GM21528 (cell line): ENCODE measurements at regions not wholly inside any gene's neighbourhood (a gene's known extent, or its start where the extent isn't known, plus 50 kb on each side); places are given as distances from the start of the nearest gene placed in this dataset.

Experiments used
- ATAC-seq: cut with Tn5 transposase; IDR thresholded peaks from one replicate; pipeline ENCODE4 v1.9.1; 2021; ENCODE audit warnings: mild to moderate bottlenecking, moderate library complexity; ENCODE audit not compliant: unreplicated experiment, low FRiP score

DNA sequence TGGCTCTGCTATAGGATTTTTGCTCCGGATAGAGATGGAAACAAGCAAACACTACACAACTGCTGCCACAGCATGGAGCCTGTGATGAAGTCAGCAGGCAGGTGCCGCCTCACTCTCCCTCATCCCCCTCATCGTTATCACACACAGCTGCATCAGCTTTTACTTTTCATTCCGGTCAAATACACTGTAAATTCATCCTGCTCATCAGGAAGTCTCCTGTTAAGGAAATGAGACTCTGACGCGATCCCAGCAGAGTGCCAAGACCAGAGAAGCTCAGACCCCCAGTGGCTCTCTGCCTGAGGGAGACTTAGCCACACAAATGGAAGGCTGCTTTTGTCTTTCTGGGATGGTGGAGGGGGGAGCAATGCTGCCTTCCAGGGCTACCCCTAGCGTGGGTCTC lies 270.2 kb downstream of the ELAVL2 start:
- no peak for ATAC-seq

DNA sequence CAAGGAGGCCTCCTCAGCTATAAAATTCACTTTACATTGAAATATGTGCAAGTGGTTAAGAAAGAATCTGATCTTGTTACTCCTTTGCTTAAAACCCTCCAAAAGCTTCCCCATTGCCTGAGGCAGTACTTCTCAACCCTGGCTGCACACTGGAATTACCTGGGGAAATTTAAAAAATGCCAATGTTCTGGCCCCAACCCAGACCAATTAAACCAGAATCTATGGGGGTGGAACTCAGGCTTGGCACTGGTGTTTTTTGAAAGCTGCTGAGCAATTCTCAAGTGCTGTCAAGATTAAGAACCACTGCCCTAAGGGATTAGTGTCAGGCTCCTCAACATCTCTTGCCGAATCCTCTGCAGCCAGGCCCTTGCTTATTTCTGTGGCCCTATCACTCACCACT lies 269.6 kb downstream of the ELAVL2 start:
- no peak for ATAC-seq

DNA sequence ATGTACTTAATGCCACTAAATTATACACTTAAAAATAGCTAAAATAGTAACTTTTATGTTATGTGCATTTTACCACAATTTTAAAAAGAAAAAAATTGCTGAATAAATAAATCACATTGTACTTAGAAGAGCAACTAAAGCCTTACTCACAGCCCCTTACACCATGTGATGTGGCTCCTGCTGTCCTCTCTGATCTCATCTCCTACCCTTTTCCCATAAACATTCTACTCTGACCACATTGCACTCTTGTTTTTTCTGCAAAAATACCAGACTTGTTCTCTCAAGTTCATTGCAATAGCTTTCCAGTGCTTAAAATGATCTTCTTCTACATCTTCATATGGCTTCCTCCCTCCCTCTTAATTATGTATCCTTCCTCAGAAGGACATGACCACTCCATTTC lies 268.4 kb downstream of the ELAVL2 start:
- no peak for ATAC-seq

DNA sequence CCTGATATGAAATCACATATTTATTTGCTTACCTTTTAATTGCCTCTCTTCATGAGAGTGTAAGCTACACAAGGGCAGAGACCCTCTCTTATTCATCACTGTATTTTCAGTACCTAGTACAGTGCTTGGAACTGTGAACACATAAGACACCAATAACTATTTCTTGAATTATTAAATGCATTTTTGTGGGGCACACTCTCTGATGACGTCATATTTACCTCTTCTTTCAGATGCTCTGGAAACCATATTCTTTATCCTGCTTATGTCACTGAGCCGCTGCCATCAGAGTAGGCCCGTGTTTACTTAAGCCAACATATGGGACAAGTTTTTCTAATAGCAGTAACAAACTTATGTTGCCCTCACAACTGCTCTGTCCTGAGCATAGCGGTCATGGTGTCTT lies 266.5 kb downstream of the ELAVL2 start:
- no peak for ATAC-seq

DNA sequence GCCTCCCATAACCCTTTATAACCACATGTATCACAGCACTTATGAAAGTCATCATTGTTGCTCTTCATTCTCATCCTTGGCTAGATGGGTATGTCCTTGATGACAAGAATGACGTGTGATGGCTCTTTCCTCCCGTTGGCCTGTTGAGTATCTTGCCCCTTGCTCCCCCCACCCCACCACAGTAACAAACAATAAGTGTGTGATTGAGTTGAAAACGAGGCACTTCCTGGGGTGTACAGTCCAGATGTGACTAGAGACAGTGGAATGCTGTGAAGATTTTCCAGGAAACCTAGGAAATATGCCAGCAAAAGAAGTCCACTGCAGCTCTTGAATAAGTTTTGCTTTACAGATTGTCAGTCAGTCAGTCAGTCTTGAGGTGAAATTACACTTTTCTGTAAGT lies 262.5 kb downstream of the ELAVL2 start:
- no peak for ATAC-seq

DNA sequence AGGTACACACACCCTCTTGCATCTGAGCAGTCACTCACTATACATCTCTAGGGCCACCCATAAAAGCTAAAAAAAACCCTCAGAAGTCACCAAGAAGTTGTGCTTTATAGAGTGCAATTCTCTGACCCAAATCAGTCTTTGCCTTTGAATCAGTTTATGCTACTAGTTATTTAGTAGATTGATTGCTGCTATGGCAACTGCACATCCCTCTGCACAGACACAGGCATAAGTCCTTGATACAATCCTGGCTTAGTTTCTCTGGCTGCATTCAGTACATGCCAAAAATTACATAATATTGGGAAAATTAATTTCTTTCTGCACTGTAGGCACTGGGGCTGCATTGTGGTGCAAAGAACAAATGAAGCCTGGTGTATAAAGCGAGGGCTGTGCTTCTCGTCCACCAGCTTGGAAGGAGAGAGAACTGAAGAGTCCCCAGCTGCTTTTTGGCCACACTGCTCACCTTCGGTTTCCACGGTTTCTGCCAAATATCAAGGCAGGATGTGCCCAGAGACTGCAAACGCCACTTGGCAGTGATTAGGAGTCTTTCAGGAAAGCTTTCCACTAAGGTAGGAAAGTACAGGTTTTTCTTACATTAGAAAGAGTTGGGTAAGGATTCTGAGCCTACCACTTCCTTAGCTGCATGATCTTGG lies 258.4 kb downstream of the ELAVL2 start:
- no peak for ATAC-seq

DNA sequence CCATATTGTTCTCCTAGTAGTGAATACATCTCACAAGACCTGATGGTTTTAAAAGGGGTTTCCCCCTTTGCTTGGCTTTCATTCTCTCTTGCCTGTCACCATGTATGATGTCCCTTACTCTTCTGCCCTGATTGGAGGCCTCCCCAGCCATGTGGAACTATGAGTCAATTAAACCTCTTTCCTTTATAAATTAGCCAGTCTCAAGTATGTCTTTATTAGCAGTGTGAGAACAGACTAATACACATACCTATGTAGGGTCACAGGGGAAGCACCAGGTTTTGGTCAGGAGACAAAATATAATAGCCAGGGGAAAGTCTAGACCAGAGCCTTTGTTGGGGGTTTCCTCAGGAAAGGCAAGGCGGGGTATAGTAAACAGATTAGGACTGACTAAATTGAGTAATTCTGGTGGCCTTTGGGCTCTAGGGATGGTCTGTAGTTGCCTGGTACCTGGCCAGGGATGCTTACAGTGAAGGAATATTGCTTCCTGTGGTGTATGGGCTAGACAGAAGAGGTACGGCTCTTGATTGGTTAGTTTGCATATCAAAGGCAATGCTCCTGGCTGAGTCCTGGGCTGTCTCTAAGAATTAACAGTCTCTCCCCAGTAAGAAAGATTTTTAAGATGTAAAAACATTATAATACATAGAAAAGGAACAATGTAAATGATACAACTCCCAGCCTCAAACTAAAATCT lies 254.5 kb downstream of the ELAVL2 start:
- ATAC-seq, result no peak

DNA sequence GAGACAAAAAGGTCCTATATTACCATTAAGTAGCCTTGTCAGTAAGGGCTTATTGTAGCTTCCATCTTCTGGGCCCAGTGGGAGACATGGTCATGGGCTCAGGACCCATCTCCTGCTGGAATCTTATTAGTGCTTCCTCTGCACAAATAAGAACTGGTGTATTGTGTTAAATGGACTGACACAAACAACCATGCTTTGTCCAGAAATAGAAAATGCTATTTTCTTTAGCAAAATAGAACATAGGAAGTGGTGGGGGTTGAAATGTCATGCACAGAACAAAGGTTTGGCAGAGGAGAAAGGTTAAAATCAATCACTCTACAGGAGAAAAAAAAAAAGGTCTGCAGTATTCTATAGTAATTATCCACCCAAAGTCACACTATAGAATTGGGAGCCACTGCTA lies 252.2 kb downstream of the ELAVL2 start:
- no peak for ATAC-seq

DNA sequence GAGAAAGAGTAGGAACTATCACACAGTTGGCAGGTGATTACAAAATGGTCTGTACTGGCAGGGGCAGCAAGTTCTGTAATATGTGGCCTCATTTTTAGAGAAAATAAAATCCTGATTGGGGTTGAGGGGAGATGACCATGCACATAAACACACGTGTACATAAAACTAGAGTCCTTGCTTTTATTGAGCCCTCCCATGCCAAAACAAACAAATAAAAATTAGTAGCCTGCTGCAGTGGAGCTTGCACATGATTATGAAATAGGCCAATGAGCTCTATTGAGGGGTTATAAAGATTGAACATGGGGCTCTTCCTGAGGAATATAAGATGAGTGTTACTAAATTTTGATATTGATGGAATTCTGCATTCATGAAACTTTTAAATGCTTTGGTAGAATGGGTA lies 248.4 kb downstream of the ELAVL2 start:
- no peak for ATAC-seq

DNA sequence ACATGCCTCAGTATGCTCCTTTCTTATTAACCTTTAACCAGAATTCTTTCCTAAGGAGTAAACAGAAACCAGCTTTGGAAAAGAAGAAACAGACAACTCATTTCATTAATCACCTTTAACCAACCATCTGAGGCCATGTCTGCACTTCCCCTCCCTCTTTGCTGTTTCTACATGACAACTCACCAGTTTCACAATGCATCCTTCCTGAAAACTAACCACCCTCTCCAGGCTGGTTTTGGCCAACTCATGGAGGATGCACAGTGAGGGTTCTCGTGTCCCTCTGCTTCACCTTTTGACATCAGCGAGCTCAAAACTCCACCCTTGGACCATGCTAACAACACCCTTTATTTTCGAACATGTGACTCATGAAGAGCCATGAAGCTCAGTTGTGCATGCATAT lies 244.1 kb downstream of the ELAVL2 start:
- ATAC-seq, result no peak

DNA sequence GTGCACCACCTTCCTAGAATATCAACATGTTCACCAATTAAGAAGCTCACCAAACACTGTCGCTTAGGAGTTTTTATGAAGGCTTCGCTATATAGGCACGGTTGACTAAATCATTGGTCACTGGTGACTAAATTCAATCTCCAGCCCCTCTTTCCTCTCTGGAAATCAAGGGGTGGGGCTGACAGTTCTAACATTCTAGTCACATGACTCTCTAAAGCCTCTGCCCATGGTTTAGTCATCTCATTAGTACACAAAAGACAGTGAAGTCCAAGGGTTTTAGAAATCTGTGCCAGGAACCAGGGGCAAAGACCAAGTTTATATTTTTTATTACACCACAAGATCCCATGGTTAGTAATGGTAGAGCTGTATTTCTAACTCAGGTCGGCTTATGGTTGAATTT lies 243.2 kb downstream of the ELAVL2 start:
- ATAC-seq, result no peak

DNA sequence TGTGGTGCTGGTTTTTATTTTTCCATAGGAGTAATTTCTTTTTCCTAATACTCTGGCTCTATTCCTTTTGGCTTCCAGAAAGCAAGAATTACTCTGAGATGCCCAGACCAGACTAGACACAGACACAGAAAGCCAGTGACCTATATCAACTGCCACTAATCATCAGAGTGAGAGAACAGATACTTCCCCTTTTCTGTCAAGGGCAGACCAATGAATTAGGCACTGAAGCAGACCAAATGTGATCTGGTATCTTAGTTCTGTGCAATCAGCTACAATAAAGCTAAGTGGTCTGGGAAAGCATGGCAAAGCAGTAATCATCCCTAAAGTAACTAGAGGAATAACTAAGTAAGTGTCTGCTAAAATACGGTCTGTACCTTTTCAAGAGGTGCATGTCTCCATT lies 239.1 kb downstream of the ELAVL2 start:
- no peak for ATAC-seq

DNA sequence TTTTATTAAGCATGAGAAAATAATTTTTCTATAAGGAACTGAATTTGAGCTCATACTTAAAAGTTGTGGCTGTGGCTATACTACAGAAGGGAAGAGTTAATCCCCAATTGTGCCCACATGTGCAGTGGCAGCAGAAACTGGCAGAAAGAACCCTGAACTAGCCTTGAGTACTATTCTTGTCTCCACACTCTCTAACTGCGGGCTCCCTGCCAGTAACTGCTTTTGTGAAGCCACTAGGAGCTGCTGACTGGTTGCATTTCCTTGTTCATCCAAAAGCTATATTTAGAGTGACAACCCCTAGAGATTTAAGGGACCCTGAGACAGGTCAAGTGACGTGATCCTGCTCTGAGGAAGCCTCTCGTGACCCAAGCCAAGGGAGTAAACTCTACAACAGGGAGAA lies 238.6 kb downstream of the ELAVL2 start:
- ATAC-seq, result no peak

DNA sequence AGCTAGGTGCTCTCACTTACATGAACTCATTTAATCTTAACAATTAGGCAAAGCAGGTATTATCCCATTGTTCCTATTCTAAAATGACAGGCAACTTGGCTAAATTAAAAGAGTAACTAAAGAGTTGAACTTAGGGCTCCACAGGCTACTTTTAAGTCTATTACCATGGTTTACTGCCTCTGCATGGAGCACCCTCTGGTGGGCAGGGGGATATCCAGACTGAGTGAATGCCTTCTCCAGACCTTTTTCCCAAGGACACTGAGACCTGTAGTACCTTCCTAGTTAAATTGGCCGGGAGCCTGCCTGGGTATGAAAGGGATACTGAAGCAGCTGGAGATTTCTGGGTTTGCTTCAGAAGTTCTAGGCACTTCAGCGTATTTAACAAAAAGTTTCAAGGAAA lies 238.1 kb downstream of the ELAVL2 start:
- no peak for ATAC-seq

DNA sequence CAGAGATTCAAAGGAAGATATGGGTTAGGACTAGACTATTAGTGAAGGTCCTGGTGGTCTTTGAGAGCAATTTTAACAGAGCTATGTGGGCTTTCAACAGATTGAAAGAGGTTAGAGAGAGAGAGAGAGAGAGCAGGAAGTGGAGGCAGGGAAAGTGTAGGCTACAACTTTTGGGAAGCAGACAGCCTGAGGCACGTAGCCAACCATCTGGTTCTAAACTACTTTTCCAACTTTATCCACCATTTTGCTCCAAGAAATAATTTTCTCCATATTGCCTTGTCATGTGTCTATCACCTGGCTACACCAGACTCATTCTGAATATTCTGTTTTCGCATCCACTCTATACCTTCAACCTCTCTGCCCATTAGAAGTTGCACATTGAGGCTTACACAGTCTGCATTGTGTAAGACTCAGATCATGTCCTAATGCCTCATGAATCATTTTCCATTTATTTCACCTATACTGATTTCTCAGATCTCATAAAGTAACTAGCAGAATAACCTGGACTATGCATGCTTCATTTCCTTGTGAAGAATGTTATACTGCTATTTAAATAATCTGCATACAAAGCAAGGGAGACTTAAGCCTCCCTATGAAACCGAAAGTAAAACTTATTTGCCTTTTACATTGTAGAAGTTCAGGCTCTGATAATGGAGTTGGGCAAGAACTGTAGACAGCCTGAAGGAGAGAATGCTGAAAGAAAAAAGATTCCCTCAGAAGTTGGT lies 235.6 kb downstream of the ELAVL2 start:
- no peak for ATAC-seq

DNA sequence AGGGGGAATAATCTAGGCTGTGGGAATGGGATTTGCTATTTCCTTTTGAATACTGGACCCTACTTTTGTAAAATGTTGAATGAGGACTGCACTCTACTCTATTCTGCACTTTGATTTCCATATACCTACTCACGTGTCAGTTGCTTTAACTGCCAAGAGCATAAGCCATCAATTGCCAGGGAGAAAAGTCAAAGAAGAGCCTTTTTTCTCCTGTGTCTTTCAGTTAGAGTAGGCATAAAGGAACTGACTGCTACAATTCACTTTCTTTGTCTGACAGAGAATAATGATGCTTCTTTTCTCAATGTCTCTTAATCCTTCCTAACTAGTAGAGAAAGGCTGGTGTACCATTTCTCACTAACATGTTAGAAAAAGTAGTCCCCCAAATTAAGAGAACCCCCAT lies 231.6 kb downstream of the ELAVL2 start:
- no peak for ATAC-seq

DNA sequence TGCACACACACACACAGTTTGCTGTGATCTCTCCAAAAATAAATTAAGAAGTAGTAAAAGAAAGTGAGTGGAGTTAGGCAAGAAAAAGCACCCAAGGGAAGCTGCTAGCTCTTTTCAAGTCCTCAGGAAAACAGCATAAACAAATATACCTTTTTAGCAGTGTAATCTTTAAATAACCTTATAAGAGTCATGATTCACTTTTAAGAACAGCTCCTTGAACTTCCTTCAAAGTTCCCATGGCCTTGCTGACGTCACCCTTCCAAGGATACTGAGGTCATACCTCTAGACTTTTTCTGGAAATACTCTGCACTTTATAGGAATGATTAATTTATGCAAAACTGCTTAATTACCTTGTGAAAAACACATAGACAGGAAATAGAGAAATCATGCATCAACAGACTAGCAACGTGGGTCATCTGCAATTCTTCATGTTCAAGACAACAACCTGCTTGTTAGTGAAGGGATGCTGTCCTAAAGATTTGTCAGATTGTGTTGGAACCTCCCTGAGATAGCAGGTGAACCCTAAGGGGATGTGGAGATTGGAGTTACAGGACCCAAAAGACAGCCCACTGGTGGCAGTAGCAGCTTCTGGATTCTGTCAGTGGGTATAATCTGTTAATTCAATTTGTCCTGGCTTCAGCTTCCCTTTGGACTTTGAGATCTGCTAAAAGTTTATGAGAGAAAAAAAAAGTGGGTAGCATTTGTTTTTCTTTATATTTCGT lies 229.0 kb downstream of the ELAVL2 start:
- ATAC-seq, result no peak

DNA sequence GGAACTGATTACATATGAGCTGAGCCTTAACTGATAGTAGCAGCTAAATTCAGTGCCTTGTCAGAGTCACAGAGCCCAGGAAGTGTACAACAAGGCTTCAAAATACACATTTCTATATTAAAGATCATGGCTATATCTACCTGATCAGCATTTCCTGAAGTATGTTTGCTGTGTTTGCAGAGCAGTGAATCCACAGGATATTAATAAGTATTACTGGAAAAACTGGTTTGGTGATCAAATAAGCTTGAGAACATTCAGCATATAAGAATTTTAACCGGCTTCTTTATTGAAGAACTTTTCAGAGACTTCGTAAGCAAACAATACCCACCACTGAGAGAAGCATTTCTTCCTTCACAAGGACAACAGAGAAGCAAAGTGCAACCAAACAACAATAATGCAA lies 227.0 kb downstream of the ELAVL2 start:
- ATAC-seq, result no peak

DNA sequence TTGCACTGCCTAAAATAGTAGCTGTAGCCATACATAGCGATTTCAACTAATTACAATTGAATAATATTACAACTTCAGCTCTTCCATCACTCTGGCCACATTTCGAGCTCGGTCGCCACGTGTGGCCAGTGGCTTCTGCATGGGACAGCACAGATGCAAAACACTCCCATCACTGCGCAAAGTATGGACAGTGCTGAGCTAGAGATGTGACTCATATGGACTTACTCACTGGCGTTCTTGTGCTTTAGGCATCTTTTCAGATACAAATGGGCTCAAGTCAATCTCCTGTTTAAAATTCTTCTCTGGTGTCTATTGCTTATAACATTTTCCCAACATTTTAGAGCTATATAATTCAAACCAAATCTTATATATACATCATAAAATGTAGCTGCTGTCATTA lies 222.7 kb downstream of the ELAVL2 start:
- no peak for ATAC-seq

DNA sequence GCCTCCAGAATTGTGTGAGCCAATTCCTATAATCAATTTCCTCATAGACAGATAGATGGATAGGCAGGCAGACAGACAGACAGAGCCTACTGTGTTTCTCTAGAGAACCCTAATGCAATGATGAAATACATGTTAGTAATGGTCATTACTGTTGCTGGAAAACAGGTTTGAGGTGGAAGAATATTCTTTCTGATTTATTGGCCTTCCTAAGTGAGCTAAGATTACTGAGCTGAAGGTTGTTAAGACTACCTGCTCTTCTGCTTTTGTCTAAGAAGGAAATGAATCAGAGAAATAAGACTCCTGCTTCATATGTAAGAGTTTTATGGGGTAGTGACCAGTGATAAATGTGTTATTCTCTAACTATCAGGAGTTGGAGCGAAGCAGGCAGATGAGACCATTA lies 219.9 kb downstream of the ELAVL2 start:
- ATAC-seq, result no peak

DNA sequence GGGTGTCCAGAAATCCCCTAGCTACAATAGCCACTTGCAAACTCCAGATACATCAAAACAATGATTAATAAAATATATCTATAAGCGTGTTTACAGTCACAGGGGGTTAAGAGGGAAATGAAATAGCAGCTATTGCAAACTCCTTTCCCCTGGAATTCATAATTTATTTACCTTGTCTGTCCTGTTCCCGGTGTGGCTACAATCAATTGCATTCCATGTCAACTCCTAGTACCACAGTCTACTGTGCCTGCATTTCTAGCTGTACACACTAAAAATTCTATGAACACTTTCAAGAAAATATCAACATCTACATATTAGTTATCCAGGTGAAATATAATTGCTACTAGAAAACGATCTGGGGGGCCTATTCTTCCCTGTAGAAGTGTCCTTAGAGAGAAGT lies 217.6 kb downstream of the ELAVL2 start:
- ATAC-seq, result no peak
